Skeletal muscle tissue (tissue), 3 donors: ENCODE measurements at regions not wholly inside any gene's neighbourhood (a gene's known extent, or its start where the extent isn't known, plus 50 kb on each side); places are given as distances from the start of the nearest gene placed in this dataset.

Source experiments
- H3K27ac ChIP-seq: one replicate; pipeline ENCODE4 v1.7.0; 2013; ENCODE audit warnings: mild to moderate bottlenecking, low read depth, low read length, inconsistent platforms
- H3K27me3 ChIP-seq, 3 donors: one replicate each; pipeline ENCODE4 v1.7.0; 2013; ENCODE audit warnings: low read length in 3 of 3; ENCODE audit not compliant: control insufficient read depth in 3 of 3, insufficient read depth in 3 of 3
- H3K36me3 ChIP-seq, 3 donors: one replicate each; pipeline ENCODE4 v1.7.0; 2013; ENCODE audit warnings: low read length in 3 of 3; ENCODE audit not compliant: control insufficient read depth in 3 of 3, insufficient read depth in 3 of 3
- H3K4me1 ChIP-seq, 3 donors: one replicate each; pipeline ENCODE4 v1.7.0; 2013; ENCODE audit warnings: low read length in 3 of 3, mild to moderate bottlenecking in 3 of 3; ENCODE audit not compliant: control insufficient read depth in 3 of 3, insufficient read depth in 3 of 3
- H3K4me3 ChIP-seq, 3 donors: one replicate each; pipeline ENCODE4 v1.7.0; 2013; ENCODE audit warnings: low read length in 3 of 3
- H3K9ac ChIP-seq, 3 donors: one replicate each; pipeline ENCODE4 v1.7.0; 2013; ENCODE audit warnings: low read length in 3 of 3, mild to moderate bottlenecking in 3 of 3, moderate library complexity in 2 of 3, low read depth in 1 of 3
- H3K9me3 ChIP-seq, 3 donors: one replicate each; pipeline ENCODE4 v1.7.0; 2013; ENCODE audit warnings: low read length in 3 of 3; ENCODE audit not compliant: control insufficient read depth in 3 of 3
- donor health status: Osteomylitis.

- Histone ChIP-seq H3K9me3 (peaks cover 0 to 3% (median 0%) of the 10 kb centered on the region in 3 donors), H3K27me3 (no peaks in the 10 kb centered on the region), H3K27ac (no peak overlapping the region), H3K4me1 (no peaks in the 10 kb centered on the region), H3K4me3 (no peak overlapping the region), H3K9ac (no peak overlapping the region), H3K36me3 (no peaks in the 10 kb centered on the region)
Observed at GRCh38 chr16:77610496-77610895, 111.8 kb upstream of the NUDT7 start.

- Histone ChIP-seq H3K4me3 (no peak overlapping the region), H3K9ac (no peak overlapping the region), H3K9me3 (peaks cover 0 to 3% (median 0%) of the 10 kb centered on the region in 3 donors), H3K4me1 (no peaks in the 10 kb centered on the region), H3K36me3 (no peaks in the 10 kb centered on the region), H3K27me3 (no peaks in the 10 kb centered on the region), H3K27ac (no peak overlapping the region)
Observed at GRCh38 chr16:77611386-77611785, 110.9 kb upstream of the NUDT7 start.

- peaks cover 0 to 3% (median 0%) of the 10 kb centered on the region in 3 donors for H3K9me3 ChIP-seq
- no peaks in the 10 kb centered on the region for H3K27me3 ChIP-seq
- H3K9ac ChIP-seq: no peak overlapping the region
- H3K27ac ChIP-seq: no peak overlapping the region
- no peaks in the 10 kb centered on the region for H3K36me3 ChIP-seq
- H3K4me3 ChIP-seq: no peak overlapping the region
- no peaks in the 10 kb centered on the region for H3K4me1 ChIP-seq
Observed at GRCh38 chr16:77612596-77612995, 109.7 kb upstream of the NUDT7 start.

- peaks cover 0 to 3% (median 0%) of the 10 kb centered on the region in 3 donors for H3K9me3 ChIP-seq
- no peaks in the 10 kb centered on the region for H3K27me3 ChIP-seq
- H3K27ac ChIP-seq: no peak overlapping the region
- no peak overlapping the region for H3K4me3 ChIP-seq
- no peaks in the 10 kb centered on the region for H3K36me3 ChIP-seq
- no peak overlapping the region for H3K9ac ChIP-seq
- H3K4me1 ChIP-seq: no peaks in the 10 kb centered on the region
Observed at GRCh38 chr16:77613095-77613494, 109.2 kb upstream of the NUDT7 start.

- no peak overlapping the region for H3K27ac ChIP-seq
- H3K9me3 ChIP-seq: peaks cover 0 to 3% (median 0%) of the 10 kb centered on the region in 3 donors
- no peak overlapping the region for H3K4me3 ChIP-seq
- H3K36me3 ChIP-seq: no peaks in the 10 kb centered on the region
- no peaks in the 10 kb centered on the region for H3K27me3 ChIP-seq
- H3K4me1 ChIP-seq: no peaks in the 10 kb centered on the region
- no peak overlapping the region for H3K9ac ChIP-seq
Observed at GRCh38 chr16:77617553-77617952, 104.8 kb upstream of the NUDT7 start.

GRCh38 chr16:77617996-77618395, 104.3 kb upstream of the NUDT7 start:
- Histone ChIP-seq H3K27me3 (no peaks in the 10 kb centered on the region), H3K9me3 (peaks cover 0 to 3% (median 0%) of the 10 kb centered on the region in 3 donors), H3K4me3 (no peak overlapping the region), H3K36me3 (no peaks in the 10 kb centered on the region), H3K27ac (no peak overlapping the region), H3K9ac (no peak overlapping the region), H3K4me1 (no peaks in the 10 kb centered on the region)

GRCh38 chr16:77618951-77619350, 103.4 kb upstream of the NUDT7 start:
- H3K4me1 ChIP-seq: no peaks in the 10 kb centered on the region
- H3K27me3 ChIP-seq: no peaks in the 10 kb centered on the region
- H3K9me3 ChIP-seq: no peaks in the 10 kb centered on the region
- H3K27ac ChIP-seq: no peak overlapping the region
- no peak overlapping the region for H3K4me3 ChIP-seq
- H3K9ac ChIP-seq: no peak overlapping the region
- no peaks in the 10 kb centered on the region for H3K36me3 ChIP-seq

GRCh38 chr16:77624085-77624484, 98.2 kb upstream of the NUDT7 start:
- no peaks in the 10 kb centered on the region for H3K36me3 ChIP-seq
- no peak overlapping the region for H3K4me3 ChIP-seq
- H3K4me1 ChIP-seq: no peaks in the 10 kb centered on the region
- H3K27me3 ChIP-seq: no peaks in the 10 kb centered on the region
- no peaks in the 10 kb centered on the region for H3K9me3 ChIP-seq
- no peak overlapping the region for H3K9ac ChIP-seq
- H3K27ac ChIP-seq: no peak overlapping the region

GRCh38 chr16:77636615-77637014, 85.7 kb upstream of the NUDT7 start:
- Histone ChIP-seq H3K27me3 (no peaks in the 10 kb centered on the region), H3K9me3 (no peaks in the 10 kb centered on the region), H3K4me3 (no peak overlapping the region), H3K36me3 (no peaks in the 10 kb centered on the region), H3K27ac (no peak overlapping the region), H3K9ac (no peak overlapping the region), H3K4me1 (peaks cover 0 to 3% (median 0%) of the 10 kb centered on the region in 3 donors)

- Histone ChIP-seq H3K36me3 (no peaks in the 10 kb centered on the region), H3K27me3 (no peaks in the 10 kb centered on the region), H3K9me3 (no peaks in the 10 kb centered on the region), H3K4me3 (no peak overlapping the region), H3K9ac (no peak overlapping the region), H3K27ac (no peak overlapping the region), H3K4me1 (peaks cover 0 to 3% (median 0%) of the 10 kb centered on the region in 3 donors)
Observed at GRCh38 chr16:77637940-77638339, 84.4 kb upstream of the NUDT7 start.

- no peaks in the 10 kb centered on the region for H3K4me1 ChIP-seq
- no peak overlapping the region for H3K4me3 ChIP-seq
- H3K9me3 ChIP-seq: no peaks in the 10 kb centered on the region
- no peak overlapping the region for H3K27ac ChIP-seq
- H3K27me3 ChIP-seq: no peaks in the 10 kb centered on the region
- H3K9ac ChIP-seq: no peak overlapping the region
- no peaks in the 10 kb centered on the region for H3K36me3 ChIP-seq
Observed at GRCh38 chr16:77643176-77643575, 79.1 kb upstream of the NUDT7 start.
